ENCODE measurements at regions not wholly inside any gene's neighbourhood (a gene's known extent, or its start where the extent isn't known, plus 50 kb on each side); places are given as distances from the start of the nearest gene placed in this dataset.

GRCh38 chr16:54425068-54425467 lies 138.5 kb upstream of the IRX3 start:
- Mint-ChIP-seq H3K36me3 (ENCODE audit: low read depth) (peaks cover 2% of the 10 kb centered on the region), H3K27me3 (ENCODE audit: low read depth) (peaks cover 37% of the 10 kb centered on the region), H3K4me3 (no peak overlapping the region), H3K4me1 (peaks cover 2% of the 10 kb centered on the region), H3K27ac (ENCODE audit: unreplicated experiment) (no peak overlapping the region), H3K9me3 (no peaks in the 10 kb centered on the region)
- TF ChIP-seq CTCF (conservative IDR thresholded peaks at IDR 0.05) = no peak
- DNase-seq (ENCODE audit: low read depth, low spot score) = no peak

- Mint-ChIP-seq H3K27ac (ENCODE audit: unreplicated experiment) (no peak overlapping the region), H3K36me3 (ENCODE audit: low read depth) (peaks cover 2% of the 10 kb centered on the region), H3K4me1 (no peaks in the 10 kb centered on the region), H3K9me3 (no peaks in the 10 kb centered on the region), H3K4me3 (no peak overlapping the region), H3K27me3 (ENCODE audit: low read depth) (peaks cover 30% of the 10 kb centered on the region)
- TF ChIP-seq CTCF (conservative IDR thresholded peaks at IDR 0.05) = no peak
- DNase-seq (ENCODE audit: low read depth, low spot score) = no peak
Observed at GRCh38 chr16:54424043-54424451, 137.5 kb upstream of the IRX3 start.

DNA sequence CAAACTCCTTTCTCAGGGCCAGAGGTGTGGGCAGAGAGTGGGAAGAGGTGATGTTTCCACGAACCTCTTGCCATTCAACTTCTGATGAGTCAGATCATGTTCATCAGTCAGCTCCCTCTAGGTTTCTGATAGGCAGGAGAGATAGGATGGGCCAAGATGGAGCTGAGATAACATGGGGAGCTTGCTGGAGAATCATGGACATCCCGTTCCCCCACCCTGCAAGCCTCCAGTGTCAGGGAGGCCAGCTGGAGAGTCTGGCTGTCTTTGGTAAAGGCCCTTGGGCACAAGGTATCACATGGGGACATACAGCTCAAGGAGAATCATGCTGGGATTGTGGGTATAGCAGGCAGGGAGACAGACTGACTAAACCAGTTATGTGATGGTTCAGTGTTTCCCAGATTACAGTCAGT lies 136.0 kb upstream of the IRX3 start:
- H3K4me3 Mint-ChIP-seq = no peak overlapping the region
- peaks cover 10% of the 10 kb centered on the region for H3K4me1 Mint-ChIP-seq
- H3K9me3 Mint-ChIP-seq = no peaks in the 10 kb centered on the region
- no peak for DNase-seq (ENCODE audit: low read depth, low spot score)
- TF ChIP-seq CTCF (conservative IDR thresholded peaks at IDR 0.05) = no peak
- H3K27ac Mint-ChIP-seq (ENCODE audit: unreplicated experiment) = no peak overlapping the region
- no peaks in the 10 kb centered on the region for H3K36me3 Mint-ChIP-seq (ENCODE audit: low read depth)
- peaks cover 18% of the 10 kb centered on the region for H3K27me3 Mint-ChIP-seq (ENCODE audit: low read depth)

DNA sequence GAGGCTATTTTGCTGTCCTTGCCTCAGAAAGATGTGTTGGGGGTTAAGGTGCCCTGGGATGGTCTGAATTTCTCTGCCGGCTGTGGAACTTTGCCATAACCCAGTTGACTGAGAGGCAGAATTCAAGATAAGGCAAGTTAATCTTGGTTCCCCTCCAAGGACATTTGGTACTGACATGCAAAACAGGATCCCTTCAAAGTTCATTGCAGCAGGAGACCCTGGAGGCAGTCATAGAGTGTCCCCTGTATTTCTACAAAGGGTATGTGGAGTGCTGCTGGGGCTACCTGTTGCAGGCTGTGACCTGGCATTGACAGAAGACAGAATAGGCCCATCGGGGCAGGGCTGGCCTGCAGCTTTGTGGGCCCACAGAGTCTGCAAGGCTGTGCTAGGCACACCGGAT lies 135.6 kb upstream of the IRX3 start:
- Mint-ChIP-seq H3K27me3 (ENCODE audit: low read depth) (peaks cover 17% of the 10 kb centered on the region), H3K4me3 (no peak overlapping the region), H3K4me1 (peaks cover 10% of the 10 kb centered on the region), H3K36me3 (ENCODE audit: low read depth) (no peaks in the 10 kb centered on the region), H3K27ac (ENCODE audit: unreplicated experiment) (no peak overlapping the region), H3K9me3 (no peaks in the 10 kb centered on the region)
- DNase-seq (ENCODE audit: low read depth, low spot score) = no peak
- TF ChIP-seq CTCF (conservative IDR thresholded peaks at IDR 0.05) = no peak

- Mint-ChIP-seq H3K4me3 (no peak overlapping the region), H3K27ac (ENCODE audit: unreplicated experiment) (no peak overlapping the region), H3K27me3 (ENCODE audit: low read depth) (peaks cover 14% of the 10 kb centered on the region), H3K36me3 (ENCODE audit: low read depth) (no peaks in the 10 kb centered on the region), H3K4me1 (peaks cover 10% of the 10 kb centered on the region), H3K9me3 (no peaks in the 10 kb centered on the region)
- no peak for TF ChIP-seq CTCF (conservative IDR thresholded peaks at IDR 0.05)
- DNase-seq (ENCODE audit: low read depth, low spot score) = no peak
Observed at GRCh38 chr16:54421220-54421619, 134.6 kb upstream of the IRX3 start.

GRCh38 chr16:54418903-54419302 lies 132.3 kb upstream of the IRX3 start:
- no peaks in the 10 kb centered on the region for H3K36me3 Mint-ChIP-seq (ENCODE audit: low read depth)
- peaks cover 6% of the 10 kb centered on the region for H3K27me3 Mint-ChIP-seq (ENCODE audit: low read depth)
- peaks cover 10% of the 10 kb centered on the region for H3K4me1 Mint-ChIP-seq
- H3K27ac Mint-ChIP-seq (ENCODE audit: unreplicated experiment) = no peak overlapping the region
- no peak for TF ChIP-seq CTCF (conservative IDR thresholded peaks at IDR 0.05)
- H3K9me3 Mint-ChIP-seq = peaks cover 3% of the 10 kb centered on the region
- H3K4me3 Mint-ChIP-seq = no peak overlapping the region
- DNase-seq (ENCODE audit: low read depth, low spot score) = no peak

All from neural crest cell (in vitro differentiated cells).